H9 (cell line): ENCODE measurements at regions not wholly inside any gene's neighbourhood (a gene's known extent, or its start where the extent isn't known, plus 50 kb on each side); places are given as distances from the start of the nearest gene placed in this dataset.

Experiments used
- DNase-seq: peaks from one replicate; pipeline ENCODE4 v3.0.0-alpha.2; 2017
- H2AFZ ChIP-seq: one replicate; pipeline ENCODE4 v1.6.1; 2013; ENCODE audit warnings: mild to moderate bottlenecking, low read length, control low read depth, moderate library complexity
- H2AK5ac ChIP-seq: 2 replicates; pipeline ENCODE4 v1.6.1; 2013; ENCODE audit warnings: low read length, control low read depth, mixed read lengths; ENCODE audit not compliant: insufficient read length
- H2BK120ac ChIP-seq: one replicate; pipeline ENCODE4 v1.6.1; 2013; ENCODE audit warnings: low read depth, mild to moderate bottlenecking, low read length, control low read depth, inconsistent platforms; ENCODE audit not compliant: poor library complexity, severe bottlenecking
- H2BK12ac ChIP-seq: 2 replicates; pipeline ENCODE4 v1.6.1; 2013; ENCODE audit warnings: low read length, control low read depth, mixed read lengths, low read depth; ENCODE audit not compliant: insufficient read length
- H2BK15ac ChIP-seq: 2 replicates; pipeline ENCODE4 v1.6.1; 2013; ENCODE audit warnings: low read depth, low read length, control low read depth
- H2BK20ac ChIP-seq: one replicate; pipeline ENCODE4 v1.6.1; 2013; ENCODE audit warnings: low read depth, mild to moderate bottlenecking, low read length, control low read depth, inconsistent platforms; ENCODE audit not compliant: poor library complexity, severe bottlenecking
- H2BK5ac ChIP-seq: 2 replicates; pipeline ENCODE4 v1.6.1; 2013; ENCODE audit warnings: low read length, control low read depth, mixed read lengths; ENCODE audit not compliant: insufficient read length
- H3K14ac ChIP-seq: 2 replicates; pipeline ENCODE4 v1.6.1; 2013; ENCODE audit warnings: low read length, control low read depth; ENCODE audit not compliant: insufficient read depth
- H3K18ac ChIP-seq: 2 replicates; pipeline ENCODE4 v1.6.1; 2013; ENCODE audit warnings: low read depth, mild to moderate bottlenecking, mixed read lengths, low read length, control low read depth; ENCODE audit not compliant: insufficient read length
- H3K23ac ChIP-seq: 2 replicates; pipeline ENCODE4 v1.6.1; 2013; ENCODE audit warnings: low read length, control low read depth, mixed read lengths, low read depth; ENCODE audit not compliant: insufficient read length
- H3K23me2 ChIP-seq: 2 replicates; pipeline ENCODE4 v1.6.1; 2013; ENCODE audit warnings: low read depth, mild to moderate bottlenecking, mixed read lengths, low read length, control low read depth; ENCODE audit not compliant: insufficient read length, poor library complexity, severe bottlenecking
- H3K27ac ChIP-seq: 2 replicates; pipeline ENCODE4 v1.5.1; 2013; ENCODE audit warnings: low read length, control low read depth, mixed read lengths, low read depth; ENCODE audit not compliant: insufficient read length
- H3K27me3 ChIP-seq: 2 replicates; pipeline ENCODE4 v1.6.1; 2013; ENCODE audit warnings: low read length, control low read depth, inconsistent platforms; ENCODE audit not compliant: insufficient read depth
- H3K4ac ChIP-seq: 2 replicates; pipeline ENCODE4 v1.6.1; 2013; ENCODE audit warnings: low read depth, mild to moderate bottlenecking, control low read depth, inconsistent platforms, low read length, moderate library complexity
- H3K4me1 ChIP-seq: 2 replicates; pipeline ENCODE4 v1.6.1; 2013; ENCODE audit warnings: low read length, control low read depth, inconsistent platforms; ENCODE audit not compliant: insufficient read depth
- H3K4me2 ChIP-seq: 2 replicates; pipeline ENCODE4 v1.6.1; 2013; ENCODE audit warnings: low read length, control low read depth, mixed read lengths; ENCODE audit not compliant: insufficient read length, insufficient read depth
- H3K56ac ChIP-seq: 2 replicates; pipeline ENCODE4 v1.6.1; 2013; ENCODE audit warnings: low read depth, mild to moderate bottlenecking, mixed read lengths, low read length, control low read depth; ENCODE audit not compliant: insufficient read length
- H3K79me1 ChIP-seq: 2 replicates; pipeline ENCODE4 v1.6.1; 2013; ENCODE audit warnings: low read depth, mild to moderate bottlenecking, moderate library complexity, low read length, control low read depth, inconsistent platforms; ENCODE audit not compliant: insufficient read depth, poor library complexity, severe bottlenecking
- H3K79me2 ChIP-seq: 2 replicates; pipeline ENCODE4 v1.6.1; 2013; ENCODE audit warnings: low read length, control low read depth, inconsistent platforms; ENCODE audit not compliant: insufficient read depth
- H3K9ac ChIP-seq: 2 replicates; pipeline ENCODE4 v1.6.1; 2013; ENCODE audit warnings: low read length, control low read depth, mixed read lengths; ENCODE audit not compliant: insufficient read length; ENCODE audit errors: extremely low read depth
- H3K9me3 ChIP-seq: one replicate; pipeline ENCODE4 v1.6.1; 2013; ENCODE audit warnings: low read depth, low read length, inconsistent platforms; ENCODE audit not compliant: control insufficient read depth
- H3T11ph ChIP-seq: one replicate; pipeline ENCODE4 v1.6.1; 2013; ENCODE audit warnings: mild to moderate bottlenecking, low read length, control low read depth, inconsistent platforms
- H4K20me1 ChIP-seq: one replicate; pipeline ENCODE4 v1.6.1; 2013; ENCODE audit not compliant: control insufficient read depth, insufficient read length, insufficient read depth
- H4K5ac ChIP-seq: 2 replicates; pipeline ENCODE4 v1.6.1; 2013; ENCODE audit warnings: low read depth, mild to moderate bottlenecking, mixed read lengths, low read length, control low read depth; ENCODE audit not compliant: insufficient read length
- H4K8ac ChIP-seq: replicated peaks from 2 replicates; pipeline ENCODE4 v1.6.1; 2013; ENCODE audit warnings: low read length, control low read depth, mixed read lengths, low read depth; ENCODE audit not compliant: insufficient read length
- H4K91ac ChIP-seq: 2 replicates; pipeline ENCODE4 v1.6.1; 2013; ENCODE audit warnings: low read depth, mild to moderate bottlenecking, moderate library complexity, mixed read lengths, low read length, control low read depth; ENCODE audit not compliant: insufficient read length
- H3K27ac Mint-ChIP-seq, 3 experiments: 2 replicates in 2 of 3; 3 replicates in 1 of 3; pipeline ENCODE4 v1.8.0; 2020 to 2021; ENCODE audit warnings: mixed read lengths in 3 of 3, mild to moderate bottlenecking in 1 of 3, moderate library complexity in 1 of 3
- H3K27me3 Mint-ChIP-seq: 2 replicates; pipeline ENCODE4 v1.8.0; 2021; ENCODE audit warnings: low read depth, mild to moderate bottlenecking, moderate library complexity, mixed read lengths
- H3K36me3 Mint-ChIP-seq, 3 experiments: 2 replicates in 2 of 3; 3 replicates in 1 of 3; pipeline ENCODE4 v1.8.0; 2020 to 2021; ENCODE audit warnings: low read depth in 3 of 3, mixed read lengths in 3 of 3; ENCODE audit not compliant: insufficient read depth in 1 of 3
- H3K4me1 Mint-ChIP-seq, 2 experiments: 2 replicates each; pipeline ENCODE4 v1.8.0; 2020; ENCODE audit warnings: mixed read lengths in 2 of 2
- H3K4me3 Mint-ChIP-seq, 2 experiments: 2 replicates in 1 of 2; 3 replicates in 1 of 2; pipeline ENCODE4 v1.8.0; 2020 to 2021; ENCODE audit warnings: mild to moderate bottlenecking in 2 of 2, mixed read lengths in 2 of 2, moderate library complexity in 1 of 2
- H3K9me3 Mint-ChIP-seq, 2 experiments: 2 replicates in 1 of 2; 3 replicates in 1 of 2; pipeline ENCODE4 v1.8.0; 2020; ENCODE audit warnings: mild to moderate bottlenecking in 2 of 2, mixed read lengths in 2 of 2, moderate library complexity in 1 of 2
- CTCF ChIP-seq: fragments of 200-600 bp; sonication (generic); conservative IDR thresholded peaks from 3 replicates; pipeline ENCODE4 v1.8.0; 2021; ENCODE audit warnings: antibody characterized with exemption, mild to moderate bottlenecking
- WGBS: extraction: QIAGEN DNeasy Blood & Tissue Kit; methylation state at CpG from one replicate; pipeline ENCODE4 v1.1.7; 2013; ENCODE audit warnings: missing lambda C conversion rate, low lambda C conversion rate, mixed read lengths; ENCODE audit not compliant: insufficient read length; ENCODE audit errors: extremely low coverage; 5-methylcytosine and 5-hydroxymethylcytosine counted together

GRCh38 chr2:82260521-82260920 is 1956.0 kb upstream of the LRRTM1 start:
- H2BK12ac ChIP-seq, result no peak overlapping the region
- no peak overlapping the region for H3K4me2 ChIP-seq
- H2BK120ac ChIP-seq, result no peak overlapping the region
- no peaks in the 10 kb centered on the region for H3K79me2 ChIP-seq
- no peaks in the 10 kb centered on the region for H3K27me3 ChIP-seq
- no peak for DNase-seq
- H2AK5ac ChIP-seq, result no peak overlapping the region
- no peaks in the 10 kb centered on the region for H3K79me1 ChIP-seq
- Mint-ChIP-seq H3K9me3 (peaks cover 0 to 6% of the 10 kb centered on the region in 2 experiments; a peak in 1 of 5 replicates), H3K4me3 (no peak overlapping the region), H3K27ac (no peak overlapping the region; a peak in 1 of 7 replicates), H3K27me3 (0 out of 2 replicates have a peak, but pooled peaks cover 2% of the 10 kb centered on the region), H3K4me1 (0 out of 4 replicates have a peak, but pooled peaks cover 0 to 3% of the 10 kb centered on the region in 2 experiments), H3K36me3 (no peaks in the 10 kb centered on the region)
- H3K9ac ChIP-seq, result no peak overlapping the region
- no peak overlapping the region for H4K5ac ChIP-seq
- no CpG with 5 or more reads among the region's 3 CpGs for WGBS
- H3K18ac ChIP-seq, result no peak overlapping the region
- H3K4me1 ChIP-seq, result no peaks in the 10 kb centered on the region
- no peak overlapping the region for H3K56ac ChIP-seq
- TF ChIP-seq CTCF, result no peak
- no peaks in the 10 kb centered on the region for H4K20me1 ChIP-seq
- no peak overlapping the region for H3K4ac ChIP-seq
- no peak overlapping the region for H2BK20ac ChIP-seq
- H4K8ac ChIP-seq, result no peak overlapping the region
- H3K23ac ChIP-seq, result no peak overlapping the region
- H3K27ac ChIP-seq, result no peak overlapping the region
- H4K91ac ChIP-seq, result no peak overlapping the region
- no peak overlapping the region for H2BK5ac ChIP-seq
- no peaks in the 10 kb centered on the region for H3K9me3 ChIP-seq
- no peak overlapping the region for H3K14ac ChIP-seq
- no peak overlapping the region for H3T11ph ChIP-seq
- H2BK15ac ChIP-seq, result no peak overlapping the region
- no peaks in the 10 kb centered on the region for H3K23me2 ChIP-seq
- no peak overlapping the region for H2AFZ ChIP-seq
